Naive B cell (primary cell): ENCODE measurements at regions not wholly inside any gene's neighbourhood (a gene's known extent, or its start where the extent isn't known, plus 50 kb on each side); places are given as distances from the start of the nearest gene placed in this dataset.
"Not testable (repeated sequence)": the region's sequence is repeated elsewhere in the genome, so short reads cannot be mapped to it uniquely, and the experiment has no call there.

ENCODE experiments used
- ATAC-seq, 2 donors: fragments of 150-1000 bp; cut with Tn5 transposase; 2 replicates each; pipeline ENCODE4 v1.10.0; 2021; ENCODE audit warnings: low read depth in 2 of 2, mild to moderate bottlenecking in 2 of 2, moderate library complexity in 2 of 2
- DNase-seq: peaks from one replicate; pipeline ENCODE4 v3.0.0; 2022
- H3K27ac Mint-ChIP-seq, 6 donors: one replicate each; pipeline ENCODE4 v1.8.0; 2020 to 2022; ENCODE audit warnings: mild to moderate bottlenecking in 6 of 6, mixed read lengths in 6 of 6, moderate library complexity in 5 of 6, inconsistent platforms in 2 of 6
- H3K27me3 Mint-ChIP-seq, 3 donors: one replicate each; pipeline ENCODE4 v1.8.0; 2021 to 2022; ENCODE audit warnings: mixed read lengths in 3 of 3, mild to moderate bottlenecking in 1 of 3
- H3K36me3 Mint-ChIP-seq, 2 donors: one replicate each; pipeline ENCODE4 v1.8.0; 2020 to 2022; ENCODE audit warnings: mixed read lengths in 2 of 2, inconsistent platforms in 1 of 2, mild to moderate bottlenecking in 1 of 2
- H3K4me1 Mint-ChIP-seq, 3 donors: one replicate each; pipeline ENCODE4 v1.8.0; 2020 to 2022; ENCODE audit warnings: mixed read lengths in 3 of 3, inconsistent platforms in 1 of 3, mild to moderate bottlenecking in 1 of 3, moderate library complexity in 1 of 3
- H3K4me3 Mint-ChIP-seq, 8 donors: one replicate each; pipeline ENCODE4 v1.8.0; 2020 to 2022; ENCODE audit warnings: mild to moderate bottlenecking in 8 of 8, mixed read lengths in 8 of 8, moderate library complexity in 8 of 8, inconsistent platforms in 2 of 8
- H3K9me3 Mint-ChIP-seq, 7 donors: one replicate each; pipeline ENCODE4 v1.8.0; 2020 to 2022; ENCODE audit warnings: mixed read lengths in 7 of 7, mild to moderate bottlenecking in 5 of 7, inconsistent platforms in 2 of 7, moderate library complexity in 1 of 7

GRCh38 chr13:80881942-80882445 is 541.1 kb upstream of the SPRY2 start:
- Mint-ChIP-seq H3K4me3 (no peak overlapping the region), H3K36me3 (no peaks in the 10 kb centered on the region), H3K9me3 (no peaks in the 10 kb centered on the region), H3K27me3 (no peaks in the 10 kb centered on the region), H3K27ac (no peak overlapping the region), H3K4me1 (no peaks in the 10 kb centered on the region)
- ATAC-seq = no peak
- DNase-seq = no peak

- Mint-ChIP-seq H3K27me3 (no peaks in the 10 kb centered on the region), H3K9me3 (no peaks in the 10 kb centered on the region), H3K4me1 (no peaks in the 10 kb centered on the region), H3K4me3 (no peak overlapping the region), H3K27ac (no peak overlapping the region), H3K36me3 (no peaks in the 10 kb centered on the region)
- no peak for ATAC-seq
- no peak for DNase-seq
Observed at GRCh38 chr13:80881495-80881894, 540.6 kb upstream of the SPRY2 start.

GRCh38 chr13:80881034-80881433 is 540.1 kb upstream of the SPRY2 start:
- no peaks in the 10 kb centered on the region for H3K9me3 Mint-ChIP-seq
- no peak for DNase-seq
- no peaks in the 10 kb centered on the region for H3K36me3 Mint-ChIP-seq
- H3K4me1 Mint-ChIP-seq = no peaks in the 10 kb centered on the region
- no peaks in the 10 kb centered on the region for H3K27me3 Mint-ChIP-seq
- no peak overlapping the region for H3K4me3 Mint-ChIP-seq
- ATAC-seq = no peak
- no peak overlapping the region for H3K27ac Mint-ChIP-seq

DNA sequence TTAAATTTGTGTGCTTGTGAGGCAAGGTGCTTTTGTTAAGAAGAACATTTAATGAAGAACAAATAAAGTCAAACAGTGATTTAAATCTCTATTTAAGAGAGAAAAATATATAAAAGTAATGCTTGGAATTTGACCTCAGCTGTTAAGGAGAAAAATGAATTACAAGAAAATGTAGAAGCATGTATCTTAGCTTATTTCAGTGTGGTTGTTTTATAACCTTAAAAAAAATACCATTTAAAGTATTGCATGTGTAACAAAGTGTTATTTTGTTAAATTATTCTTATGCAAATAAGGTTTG is 537.0 kb upstream of the SPRY2 start:
- Mint-ChIP-seq H3K27ac (no peak overlapping the region), H3K4me3 (no peak overlapping the region)

GRCh38 chr13:80877209-80877943 is 536.5 kb upstream of the SPRY2 start:
- Mint-ChIP-seq H3K36me3 (no peaks in the 10 kb centered on the region), H3K4me1 (no peaks in the 10 kb centered on the region), H3K9me3 (no peaks in the 10 kb centered on the region), H3K27ac (no peak overlapping the region), H3K27me3 (no peaks in the 10 kb centered on the region), H3K4me3 (no peak overlapping the region)
- DNase-seq (no peak), ATAC-seq (no peak)

More for the DNA sequence above, 537.0 kb upstream of the SPRY2 start:
- Mint-ChIP-seq H3K27me3 (no peaks in the 10 kb centered on the region), H3K36me3 (no peaks in the 10 kb centered on the region), H3K4me1 (no peaks in the 10 kb centered on the region), H3K9me3 (no peaks in the 10 kb centered on the region)
- ATAC-seq (no peak), DNase-seq (no peak)

DNA sequence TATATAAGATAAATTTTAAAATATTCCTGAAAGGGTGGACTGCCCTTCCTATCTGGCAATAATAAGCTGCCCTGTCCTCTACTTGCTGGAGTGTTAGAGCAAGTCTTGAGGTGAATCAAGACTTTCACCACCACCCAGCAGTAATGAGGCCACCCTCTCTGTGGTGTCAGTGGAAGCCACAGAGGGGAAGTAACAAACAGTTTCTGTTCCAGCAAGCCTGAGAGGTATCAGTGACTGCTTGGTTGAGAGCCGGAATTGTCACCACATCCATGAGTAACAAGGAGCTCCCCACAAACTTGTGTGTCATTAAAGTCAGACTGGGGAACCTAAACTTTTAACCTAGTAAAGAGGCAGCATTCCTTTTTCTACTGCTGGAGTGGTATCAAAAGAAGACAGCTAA is 532.7 kb upstream of the SPRY2 start:
- Mint-ChIP-seq H3K4me1 (no peaks in the 10 kb centered on the region), H3K4me3 (peak overlapping the region in 1 of 8 donors; percentile 3), H3K36me3 (no peaks in the 10 kb centered on the region), H3K27me3 (no peaks in the 10 kb centered on the region), H3K27ac (no peak overlapping the region), H3K9me3 (no peaks in the 10 kb centered on the region)
- ATAC-seq = peak; percentile 70 to 91
- DNase-seq = peak; percentile 6

- H3K4me1 Mint-ChIP-seq, H3K27ac Mint-ChIP-seq, H3K27me3 Mint-ChIP-seq, H3K9me3 Mint-ChIP-seq, ATAC-seq, H3K4me3 Mint-ChIP-seq, H3K36me3 Mint-ChIP-seq, DNase-seq: not testable (repeated sequence)
Observed at GRCh38 chr13:80871971-80872370, 531.0 kb upstream of the SPRY2 start.

GRCh38 chr13:80871481-80871880 is 530.6 kb upstream of the SPRY2 start:
- Mint-ChIP-seq H3K4me1 (no peaks in the 10 kb centered on the region), H3K9me3 (no peaks in the 10 kb centered on the region), H3K4me3 (no peak overlapping the region), H3K36me3 (no peaks in the 10 kb centered on the region), H3K27ac (no peak overlapping the region), H3K27me3 (no peaks in the 10 kb centered on the region)
- DNase-seq (no peak), ATAC-seq (no peak)

DNA sequence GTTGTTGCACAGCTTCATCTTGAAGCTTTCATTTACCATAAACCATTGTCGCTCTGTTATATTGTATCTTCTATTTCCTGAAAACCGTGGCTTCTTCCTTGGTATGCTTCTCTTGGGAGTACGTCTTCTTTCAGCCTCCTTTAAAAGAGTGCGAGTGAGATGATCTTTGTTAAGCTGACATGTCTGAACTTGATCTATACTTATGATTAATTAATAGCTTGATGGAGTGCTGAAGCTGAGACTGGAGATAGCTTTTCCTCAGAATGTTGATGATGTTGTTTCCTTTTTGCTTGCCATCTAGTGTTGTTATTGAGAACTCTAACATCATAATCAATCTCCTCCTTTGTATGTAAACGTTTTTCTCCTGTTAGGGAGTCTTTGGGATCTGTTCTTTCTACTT is 529.3 kb upstream of the SPRY2 start:
- H3K4me3 Mint-ChIP-seq = no peak overlapping the region
- H3K9me3 Mint-ChIP-seq = no peaks in the 10 kb centered on the region
- ATAC-seq (no peak), DNase-seq (no peak)
- H3K27me3 Mint-ChIP-seq = no peaks in the 10 kb centered on the region
- H3K4me1 Mint-ChIP-seq = no peaks in the 10 kb centered on the region
- no peaks in the 10 kb centered on the region for H3K36me3 Mint-ChIP-seq
- H3K27ac Mint-ChIP-seq = no peak overlapping the region

DNA sequence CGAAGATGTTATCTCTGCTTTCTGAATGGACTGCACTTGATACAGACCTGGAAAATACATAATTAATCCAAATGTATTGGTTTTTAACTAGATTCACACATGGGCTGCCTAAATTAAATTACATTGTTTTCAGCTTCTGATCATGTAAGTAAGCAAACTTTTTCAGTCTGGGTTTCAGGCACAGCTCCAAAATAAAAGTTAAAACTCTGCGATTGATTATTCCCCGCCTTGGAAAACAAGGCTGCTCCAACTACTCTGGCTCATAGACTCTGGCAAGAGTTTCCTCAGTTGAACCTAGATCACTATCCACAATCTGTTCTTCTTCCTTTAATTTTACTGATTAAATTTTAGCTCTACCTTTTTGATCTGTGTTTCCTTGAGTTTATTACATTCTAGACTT is 526.0 kb upstream of the SPRY2 start:
- Mint-ChIP-seq H3K36me3 (no peaks in the 10 kb centered on the region), H3K9me3 (peaks cover 0 to 5% (median 0%) of the 10 kb centered on the region in 7 donors), H3K4me3 (no peak overlapping the region), H3K27me3 (no peaks in the 10 kb centered on the region), H3K27ac (peak overlapping the region in 1 of 6 donors; percentile 23), H3K4me1 (no peaks in the 10 kb centered on the region)
- DNase-seq (no peak), ATAC-seq (no peak)

DNA sequence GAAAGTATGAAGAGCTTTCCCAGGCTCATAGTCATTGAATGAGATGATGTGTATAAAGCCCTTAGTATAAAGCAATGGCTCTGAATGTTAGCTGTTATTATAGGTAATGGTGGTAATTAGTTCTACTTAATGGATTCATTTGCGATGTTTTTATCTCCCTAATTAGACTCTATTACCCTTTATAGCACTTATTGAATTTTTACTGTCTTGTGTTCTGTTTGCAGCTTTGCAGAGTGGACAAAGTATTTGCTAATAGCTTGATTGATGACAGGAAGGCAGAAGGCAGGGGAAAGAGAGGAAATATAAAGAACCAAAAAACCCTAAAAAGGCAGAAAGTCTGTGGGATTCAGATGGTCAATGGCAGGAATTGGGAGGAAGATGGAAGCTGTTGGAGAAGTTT is 524.4 kb upstream of the SPRY2 start:
- Mint-ChIP-seq H3K36me3 (no peaks in the 10 kb centered on the region), H3K27ac (no peak overlapping the region), H3K27me3 (no peaks in the 10 kb centered on the region), H3K9me3 (peaks cover 0 to 5% (median 0%) of the 10 kb centered on the region in 7 donors), H3K4me3 (no peak overlapping the region), H3K4me1 (no peaks in the 10 kb centered on the region)
- DNase-seq (no peak), ATAC-seq (no peak)

GRCh38 chr13:80862456-80862855 is 521.5 kb upstream of the SPRY2 start:
- peaks cover 0 to 5% (median 0%) of the 10 kb centered on the region in 7 donors for H3K9me3 Mint-ChIP-seq
- ATAC-seq (no peak), DNase-seq (no peak)
- H3K4me3 Mint-ChIP-seq = no peak overlapping the region
- no peaks in the 10 kb centered on the region for H3K36me3 Mint-ChIP-seq
- H3K27me3 Mint-ChIP-seq = no peaks in the 10 kb centered on the region
- no peaks in the 10 kb centered on the region for H3K4me1 Mint-ChIP-seq
- H3K27ac Mint-ChIP-seq = no peak overlapping the region

DNA sequence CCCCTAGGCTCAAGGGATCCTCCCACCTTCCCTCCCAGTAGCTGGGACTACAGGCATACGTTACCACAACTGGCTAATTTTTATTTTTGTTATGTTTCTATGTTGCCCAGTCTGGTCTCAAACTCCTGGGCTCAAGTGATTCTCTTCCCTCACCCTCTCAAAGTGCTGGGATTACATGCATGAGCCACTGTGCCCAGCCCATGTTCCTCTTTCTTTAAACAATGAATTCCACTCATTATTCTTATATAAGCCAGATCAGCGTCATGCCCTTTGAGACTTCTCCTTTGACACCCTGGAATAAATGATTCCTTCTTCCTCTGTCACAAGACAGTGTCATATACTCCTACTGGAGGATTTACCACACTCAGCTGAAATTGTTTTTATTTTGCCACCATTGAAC is 519.9 kb upstream of the SPRY2 start:
- H3K36me3 Mint-ChIP-seq = no peaks in the 10 kb centered on the region
- H3K27me3 Mint-ChIP-seq = no peaks in the 10 kb centered on the region
- no peaks in the 10 kb centered on the region for H3K4me1 Mint-ChIP-seq
- H3K9me3 Mint-ChIP-seq = peaks cover 0 to 5% (median 0%) of the 10 kb centered on the region in 7 donors
- DNase-seq = no peak
- H3K4me3 Mint-ChIP-seq = no peak overlapping the region
- ATAC-seq = no peak
- H3K27ac Mint-ChIP-seq = no peak overlapping the region

DNA sequence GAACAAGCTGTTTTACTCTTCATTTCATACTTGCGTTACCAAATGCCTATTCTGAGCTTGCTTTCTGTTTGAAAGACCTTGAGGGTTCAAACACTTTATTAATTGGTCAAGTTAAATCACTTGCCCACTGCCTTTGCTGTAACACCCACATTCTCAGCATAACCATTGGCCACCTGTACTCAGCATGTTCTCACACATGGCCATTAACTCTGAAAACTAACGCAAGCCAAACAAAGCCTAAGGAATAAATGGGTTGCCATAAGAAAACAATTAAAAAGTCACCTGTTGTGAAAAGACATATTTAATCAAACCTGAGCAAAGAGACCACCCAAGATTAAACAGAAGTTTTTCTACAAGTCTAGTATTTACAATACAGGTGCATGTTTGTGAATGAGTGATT is 517.2 kb upstream of the SPRY2 start:
- ATAC-seq (no peak), DNase-seq (no peak)
- H3K4me1 Mint-ChIP-seq = no peaks in the 10 kb centered on the region

DNA sequence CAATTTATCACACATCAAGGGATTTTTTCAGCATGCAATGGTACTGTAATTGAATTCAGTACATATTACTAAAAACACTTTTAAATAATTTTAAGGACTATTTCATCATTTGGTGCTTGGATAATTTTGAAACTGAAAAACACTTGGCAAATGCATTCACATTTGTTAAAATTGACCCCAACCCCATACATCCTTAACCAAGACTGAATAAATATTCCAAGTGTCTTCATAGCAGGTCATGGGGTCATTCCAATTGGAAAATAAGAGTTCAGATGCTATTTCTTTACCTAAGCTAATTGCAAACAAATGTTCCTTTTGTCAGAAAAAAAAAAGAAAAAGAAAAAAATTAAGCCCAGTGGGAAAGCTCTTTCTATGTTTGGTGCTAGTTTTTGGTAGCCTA is 516.4 kb upstream of the SPRY2 start:
- no peaks in the 10 kb centered on the region for H3K27me3 Mint-ChIP-seq
- DNase-seq (no peak), ATAC-seq (no peak)
- H3K9me3 Mint-ChIP-seq = peaks cover 0 to under 1% (median 0%) of the 10 kb centered on the region in 7 donors
- H3K27ac Mint-ChIP-seq = no peak overlapping the region
- no peaks in the 10 kb centered on the region for H3K36me3 Mint-ChIP-seq
- no peaks in the 10 kb centered on the region for H3K4me1 Mint-ChIP-seq
- no peak overlapping the region for H3K4me3 Mint-ChIP-seq

More for the DNA sequence above, 517.2 kb upstream of the SPRY2 start:
- Mint-ChIP-seq H3K4me3 (no peak overlapping the region), H3K27ac (no peak overlapping the region), H3K9me3 (peaks cover 0 to 3% (median 0%) of the 10 kb centered on the region in 7 donors), H3K27me3 (no peaks in the 10 kb centered on the region), H3K36me3 (no peaks in the 10 kb centered on the region)
